H1 (cell line): ENCODE measurements at regions not wholly inside any gene's neighbourhood (a gene's known extent, or its start where the extent isn't known, plus 50 kb on each side); places are given as distances from the start of the nearest gene placed in this dataset.

ENCODE experiments used
- CTCF ChIP-seq, 3 experiments: IDR thresholded peaks; 1 replicate in 2 of 3; 2 replicates in 1 of 3; pipeline versions ENCODE4 v1.5.1 to v1.6.1; 2011; ENCODE audit warnings: low read length in 3 of 3, mild to moderate bottlenecking in 3 of 3, inconsistent platforms in 2 of 3, low read depth in 1 of 3, moderate library complexity in 1 of 3; ENCODE audit not compliant: insufficient read depth in 1 of 3; ENCODE audit errors: control extremely low read depth in 1 of 3
- EZH2 ChIP-seq: fragments of 200-600 bp; sonication (generic); IDR thresholded peaks from 2 replicates; pipeline ENCODE4 v1.7.1; 2012; ENCODE audit warnings: low read depth, mild to moderate bottlenecking, moderate library complexity, low read length, inconsistent platforms; ENCODE audit not compliant: severe bottlenecking
- POLR2A ChIP-seq, 2 experiments: IDR thresholded peaks; 1 replicate in 1 of 2; 2 replicates in 1 of 2; pipeline ENCODE4 v1.6.1; 2011; ENCODE audit warnings: low read depth in 2 of 2, low read length in 2 of 2, mild to moderate bottlenecking in 2 of 2; ENCODE audit errors: control extremely low read depth in 1 of 2

DNA sequence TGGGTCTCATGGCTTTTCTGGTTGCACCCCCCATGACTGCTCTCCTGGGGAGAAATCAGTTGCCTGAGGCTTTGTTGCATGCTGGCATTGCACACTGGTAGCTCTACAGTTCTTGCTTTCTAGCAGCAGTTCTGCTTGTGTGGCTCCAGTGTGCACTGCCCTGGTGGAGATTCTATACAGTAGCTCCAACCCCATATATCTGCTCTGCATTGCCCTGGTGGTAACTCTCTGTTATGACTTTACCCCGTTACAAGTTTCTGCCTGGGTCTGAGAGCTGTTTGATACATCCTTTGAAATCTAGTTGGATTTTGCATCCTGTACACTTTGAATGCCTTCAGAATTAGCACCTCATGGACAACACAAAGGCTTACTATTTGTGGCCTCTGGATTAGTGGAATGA is 241.4 kb upstream of the EPHA5 start:
- TF ChIP-seq CTCF (IDR thresholded peaks at IDR 0.05; ENCODE audit: control extremely low read depth in 1 of 3, insufficient read depth in 1 of 3, low read depth in 1 of 3, low read length in 3 of 3) (no peak), EZH2 (no peak), POLR2A (IDR thresholded peaks at IDR 0.05; ENCODE audit: control extremely low read depth in 1 of 2, low read depth in 2 of 2, low read length in 2 of 2) (no peak)
